SK-MEL-5 (cell line): ENCODE measurements at regions not wholly inside any gene's neighbourhood (a gene's known extent, or its start where the extent isn't known, plus 50 kb on each side); places are given as distances from the start of the nearest gene placed in this dataset.

Experiments
- DNase-seq: peaks from one replicate; pipeline ENCODE4 v3.0.0-alpha.2; 2016; ENCODE audit warnings: low read depth, low spot score
- in situ Hi-C: cut with HindIII; loops from 2 replicates; pipeline ENCODE4 v1.10.0; 2016; ENCODE audit warnings: low sequenced_read_pairs, high pct_unique_total_duplicates, low pct_unique_long_range_greater_than_20kb

- in situ Hi-C loops: no loop called here
Observed at GRCh38 chr2:123098619-123099018, 926.5 kb upstream of the CNTNAP5 start.

GRCh38 chr2:123101434-123101833 lies 923.7 kb upstream of the CNTNAP5 start:
- DNase-seq: no peak
- in situ Hi-C loops: no loop called here

More at GRCh38 chr2:123098619-123099018, 926.5 kb upstream of the CNTNAP5 start:
- DNase-seq: no peak

GRCh38 chr2:123103902-123104301 lies 921.2 kb upstream of the CNTNAP5 start:
- in situ Hi-C loops: no loop called here
- no peak for DNase-seq

GRCh38 chr2:123116595-123116994 lies 908.5 kb upstream of the CNTNAP5 start:
- in situ Hi-C loops: no loop called here
- DNase-seq: no peak

- in situ Hi-C loops: no loop called here
- DNase-seq: no peak
Observed at GRCh38 chr2:123127236-123127635, 897.9 kb upstream of the CNTNAP5 start.

- no peak for DNase-seq
- in situ Hi-C loops: no loop called here
Observed at GRCh38 chr2:123128951-123129350, 896.1 kb upstream of the CNTNAP5 start.

- in situ Hi-C loops: no loop called here
- DNase-seq: no peak
Observed at GRCh38 chr2:123136419-123136818, 888.7 kb upstream of the CNTNAP5 start.

GRCh38 chr2:123144082-123144481 lies 881.0 kb upstream of the CNTNAP5 start:
- in situ Hi-C loops: no loop called here
- DNase-seq: no peak

- no peak for DNase-seq
- in situ Hi-C loops: no loop called here
Observed at GRCh38 chr2:123153041-123153440, 872.0 kb upstream of the CNTNAP5 start.

GRCh38 chr2:123154195-123154594 lies 870.9 kb upstream of the CNTNAP5 start:
- DNase-seq: no peak
- in situ Hi-C loops: no loop called here

GRCh38 chr2:123157016-123157415 lies 868.1 kb upstream of the CNTNAP5 start:
- DNase-seq: no peak
- in situ Hi-C loops: no loop called here

- DNase-seq: no peak
- in situ Hi-C loops: no loop called here
Observed at GRCh38 chr2:123162400-123163016, 862.6 kb upstream of the CNTNAP5 start.

- no peak for DNase-seq
- in situ Hi-C loops: no loop called here
Observed at GRCh38 chr2:123163398-123163797, 861.7 kb upstream of the CNTNAP5 start.

- in situ Hi-C loops: no loop called here
- no peak for DNase-seq
Observed at GRCh38 chr2:123164216-123164615, 860.9 kb upstream of the CNTNAP5 start.

- in situ Hi-C loops: no loop called here
- no peak for DNase-seq
Observed at GRCh38 chr2:123165616-123166015, 859.5 kb upstream of the CNTNAP5 start.

- DNase-seq: no peak
Observed at GRCh38 chr2:123179526-123179925, 845.6 kb upstream of the CNTNAP5 start.

GRCh38 chr2:123195957-123196356 lies 829.1 kb upstream of the CNTNAP5 start:
- no peak for DNase-seq
- in situ Hi-C loops: no loop called here

More at GRCh38 chr2:123179526-123179925, 845.6 kb upstream of the CNTNAP5 start:
- in situ Hi-C loops: no loop called here

- no peak for DNase-seq
- in situ Hi-C loops: no loop called here
Observed at GRCh38 chr2:123200035-123200434, 825.1 kb upstream of the CNTNAP5 start.

GRCh38 chr2:123207245-123207644 lies 817.8 kb upstream of the CNTNAP5 start:
- no peak for DNase-seq
- in situ Hi-C loops: no loop called here

GRCh38 chr2:123209202-123209601 lies 815.9 kb upstream of the CNTNAP5 start:
- DNase-seq: no peak
- in situ Hi-C loops: no loop called here
